HG02885 (cell line): ENCODE measurements at regions not wholly inside any gene's neighbourhood (a gene's known extent, or its start where the extent isn't known, plus 50 kb on each side); places are given as distances from the start of the nearest gene placed in this dataset.
"Not testable (repeated sequence)": the region's sequence is repeated elsewhere in the genome, so short reads cannot be mapped to it uniquely, and the experiment has no call there.

Experiments
- ATAC-seq: cut with Tn5 transposase; IDR thresholded peaks from one replicate; pipeline ENCODE4 v1.9.1; 2021; ENCODE audit warnings: mild to moderate bottlenecking; ENCODE audit not compliant: unreplicated experiment, poor library complexity

- no peak for ATAC-seq
Measured at GRCh38 chr3:66552846-66553245, 52.0 kb upstream of the LRIG1 start.

GRCh38 chr3:66553441-66554113, 52.8 kb upstream of the LRIG1 start:
- ATAC-seq = no peak

GRCh38 chr3:66554178-66554577, 53.4 kb upstream of the LRIG1 start:
- no peak for ATAC-seq

- ATAC-seq = no peak
Measured at GRCh38 chr3:66555214-66555844, 54.5 kb upstream of the LRIG1 start.

- ATAC-seq = no peak
Measured at GRCh38 chr3:66557170-66557569, 56.3 kb upstream of the LRIG1 start.

- not testable (repeated sequence) for ATAC-seq
Measured at GRCh38 chr3:66559924-66560323, 59.1 kb upstream of the LRIG1 start.

GRCh38 chr3:66561367-66561766, 60.5 kb upstream of the LRIG1 start:
- ATAC-seq = no peak

GRCh38 chr3:66565301-66565700, 64.5 kb upstream of the LRIG1 start:
- ATAC-seq = no peak

GRCh38 chr3:66567077-66567476, 66.3 kb upstream of the LRIG1 start:
- ATAC-seq = no peak

- no peak for ATAC-seq
Measured at GRCh38 chr3:66572090-66572675, 71.4 kb upstream of the LRIG1 start.

- peak; percentile 87 for ATAC-seq
Measured at GRCh38 chr3:66572938-66573710, 72.3 kb upstream of the LRIG1 start.

- no peak for ATAC-seq
Measured at GRCh38 chr3:66574091-66574490, 73.3 kb upstream of the LRIG1 start.

- ATAC-seq = no peak
Measured at GRCh38 chr3:66577426-66578203, 76.8 kb upstream of the LRIG1 start.

GRCh38 chr3:66581256-66581655, 80.4 kb upstream of the LRIG1 start:
- ATAC-seq = no peak

GRCh38 chr3:66582721-66583423, 82.0 kb upstream of the LRIG1 start:
- ATAC-seq = peak; percentile 94

GRCh38 chr3:66583424-66584040, 82.7 kb upstream of the LRIG1 start:
- ATAC-seq = no peak

GRCh38 chr3:66585520-66586095, 84.8 kb upstream of the LRIG1 start:
- no peak for ATAC-seq

GRCh38 chr3:66586853-66587252, 86.0 kb upstream of the LRIG1 start:
- no peak for ATAC-seq

- ATAC-seq = no peak
Measured at GRCh38 chr3:66588340-66588847, 87.6 kb upstream of the LRIG1 start.
